ENCODE measurements at regions not wholly inside any gene's neighbourhood (a gene's known extent, or its start where the extent isn't known, plus 50 kb on each side); places are given as distances from the start of the nearest gene placed in this dataset.

DNA sequence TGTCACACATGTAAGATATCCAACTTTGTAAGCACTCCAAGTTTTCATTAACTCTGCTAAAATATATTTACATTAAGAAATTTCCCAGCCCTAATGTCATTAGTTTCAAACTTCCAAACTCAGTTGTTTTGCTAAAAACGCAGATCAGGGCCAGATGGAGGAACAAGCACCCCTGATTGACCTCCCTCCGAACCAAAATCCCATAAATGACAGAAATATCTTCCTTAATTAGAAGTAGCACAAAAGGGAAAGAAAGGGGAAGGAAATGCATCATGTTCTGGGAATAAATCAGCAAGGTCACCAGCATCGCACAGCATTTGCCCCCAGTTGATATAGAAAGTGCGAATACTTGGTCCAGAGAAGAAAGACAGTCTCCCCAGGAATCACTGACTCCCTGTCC is 61.4 kb upstream of the RUFY1 start:
- TF ChIP-seq BHLHE40 (IDR thresholded peaks at IDR 0.05; ENCODE audit: low read length), result no peak
- TF ChIP-seq IRF2 (CRISPR knock-in tag; IDR thresholded peaks at IDR 0.05), result no peak
- no peak for TF ChIP-seq HLTF (IDR thresholded peaks at IDR 0.05)

Data from K562 (cell line).